Loucy (cell line): ENCODE measurements at regions not wholly inside any gene's neighbourhood (a gene's known extent, or its start where the extent isn't known, plus 50 kb on each side); places are given as distances from the start of the nearest gene placed in this dataset.

Experiments
- CTCF ChIP-seq: fragments of 200-600 bp; sonication (generic); conservative IDR thresholded peaks from 2 replicates; pipeline ENCODE4 v1.5.1; 2014; ENCODE audit warnings: mild to moderate bottlenecking, antibody characterized with exemption, low read length
- EZH2phosphoT487 ChIP-seq: fragments of 200-600 bp; IDR thresholded peaks from 2 replicates; pipeline ENCODE4 v1.6.1; 2018; ENCODE audit warnings: antibody characterized with exemption, mild to moderate bottlenecking, moderate library complexity, borderline replicate concordance

GRCh38 chr1:37167479-37167878, 133.2 kb upstream of the GRIK3 start:
- no peak for TF ChIP-seq CTCF
- no peak for TF ChIP-seq EZH2phosphoT487
